ENCODE measurements at regions not wholly inside any gene's neighbourhood (a gene's known extent, or its start where the extent isn't known, plus 50 kb on each side); places are given as distances from the start of the nearest gene placed in this dataset.

DNA sequence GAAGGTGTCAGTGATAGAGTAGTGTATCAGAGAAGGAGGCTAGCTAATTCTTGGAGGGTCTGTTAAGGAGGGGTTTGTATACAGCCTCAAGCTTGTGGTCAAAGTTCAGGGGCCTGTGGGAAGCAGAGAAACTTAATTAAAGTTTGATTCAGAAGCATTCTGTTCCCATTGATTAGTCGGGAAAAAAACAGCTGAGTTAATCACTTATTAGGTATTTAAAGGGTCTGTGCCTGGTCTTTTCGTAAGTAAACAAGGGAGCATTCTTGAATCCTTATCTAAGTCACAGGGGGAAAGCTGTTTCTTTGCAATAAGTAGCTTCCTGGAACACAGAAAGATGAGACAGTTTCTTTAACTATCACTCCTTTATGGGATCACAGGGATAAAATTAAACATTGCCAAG lies 492.1 kb downstream of the PCDH10 start:
- H3K4me3 ChIP-seq: no peak overlapping the region
- H3K27ac ChIP-seq: no peak overlapping the region
- no peaks in the 10 kb centered on the region for H3K9me3 ChIP-seq
- no peaks in the 10 kb centered on the region for H3K4me1 ChIP-seq
- H3K36me3 ChIP-seq: no peaks in the 10 kb centered on the region
- TF ChIP-seq, protein P1, sequence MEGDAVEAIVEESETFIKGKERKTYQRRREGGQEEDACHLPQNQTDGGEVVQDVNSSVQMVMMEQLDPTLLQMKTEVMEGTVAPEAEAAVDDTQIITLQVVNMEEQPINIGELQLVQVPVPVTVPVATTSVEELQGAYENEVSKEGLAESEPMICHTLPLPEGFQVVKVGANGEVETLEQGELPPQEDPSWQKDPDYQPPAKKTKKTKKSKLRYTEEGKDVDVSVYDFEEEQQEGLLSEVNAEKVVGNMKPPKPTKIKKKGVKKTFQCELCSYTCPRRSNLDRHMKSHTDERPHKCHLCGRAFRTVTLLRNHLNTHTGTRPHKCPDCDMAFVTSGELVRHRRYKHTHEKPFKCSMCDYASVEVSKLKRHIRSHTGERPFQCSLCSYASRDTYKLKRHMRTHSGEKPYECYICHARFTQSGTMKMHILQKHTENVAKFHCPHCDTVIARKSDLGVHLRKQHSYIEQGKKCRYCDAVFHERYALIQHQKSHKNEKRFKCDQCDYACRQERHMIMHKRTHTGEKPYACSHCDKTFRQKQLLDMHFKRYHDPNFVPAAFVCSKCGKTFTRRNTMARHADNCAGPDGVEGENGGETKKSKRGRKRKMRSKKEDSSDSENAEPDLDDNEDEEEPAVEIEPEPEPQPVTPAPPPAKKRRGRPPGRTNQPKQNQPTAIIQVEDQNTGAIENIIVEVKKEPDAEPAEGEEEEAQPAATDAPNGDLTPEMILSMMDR (IDR thresholded peaks at IDR 0.05): no peak
- TF ChIP-seq POLR2AphosphoS5 (IDR thresholded peaks at IDR 0.05): no peak
- no peak for TF ChIP-seq POLR2A (IDR thresholded peaks at IDR 0.05)
- H3K27me3 ChIP-seq: no peaks in the 10 kb centered on the region
- DNase-seq (ENCODE audit: low spot score in 2 of 2): no peak
- intact Hi-C loops (cut with DNase I; ENCODE audit: low total_unique reads): no loop called here

DNA sequence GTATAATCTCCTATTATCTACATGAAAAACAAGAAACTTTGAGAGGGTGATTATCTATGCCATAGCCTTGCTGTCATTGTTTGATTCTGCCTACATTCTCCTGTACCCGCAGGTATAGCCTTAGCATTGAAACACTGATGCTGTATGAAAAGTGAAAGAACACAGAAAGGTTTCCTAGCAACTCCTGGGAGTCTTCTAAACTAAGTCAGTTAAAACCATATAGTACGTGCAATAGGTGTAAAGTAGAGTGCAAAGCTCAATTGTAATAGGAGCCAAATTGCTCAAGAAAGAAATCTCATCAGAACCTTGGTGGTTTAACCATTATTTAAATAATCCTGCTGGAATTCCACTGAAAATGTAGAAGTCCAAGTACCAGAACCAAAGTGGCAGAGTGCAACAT lies 489.7 kb downstream of the PCDH10 start:
- Histone ChIP-seq H3K36me3 (no peaks in the 10 kb centered on the region), H3K27me3 (no peaks in the 10 kb centered on the region), H3K4me3 (no peak overlapping the region), H3K27ac (no peak overlapping the region), H3K4me1 (no peaks in the 10 kb centered on the region), H3K9me3 (no peaks in the 10 kb centered on the region)
- TF ChIP-seq, protein P1 (IDR thresholded peaks at IDR 0.05): no peak
- TF ChIP-seq POLR2AphosphoS5 (IDR thresholded peaks at IDR 0.05) (no peak), POLR2A (IDR thresholded peaks at IDR 0.05) (no peak)
- no peak for DNase-seq (ENCODE audit: low spot score in 2 of 2)
- intact Hi-C loops (cut with DNase I; ENCODE audit: low total_unique reads): no loop called here

DNA sequence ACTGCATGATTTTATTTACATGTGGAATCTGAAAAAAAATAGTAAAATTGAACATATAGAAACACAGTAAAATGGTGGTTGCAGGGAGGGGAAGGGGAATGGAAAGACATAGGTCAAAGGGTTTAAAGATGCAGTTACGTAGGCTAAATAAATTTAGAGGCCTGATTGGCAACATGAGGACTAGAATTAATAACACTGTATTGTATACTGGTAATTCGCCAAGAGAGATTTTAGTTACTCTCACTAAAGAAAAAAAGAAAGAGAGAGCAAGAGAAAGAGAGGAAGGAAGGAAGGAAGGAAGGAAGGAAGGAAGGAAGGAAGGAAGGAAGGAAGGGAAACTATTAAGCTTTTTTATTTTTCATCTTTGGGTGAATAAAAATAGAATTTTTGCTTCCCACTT lies 488.1 kb downstream of the PCDH10 start:
- H3K4me1 ChIP-seq: no peaks in the 10 kb centered on the region
- DNase-seq (ENCODE audit: low spot score in 2 of 2): no peak
- TF ChIP-seq POLR2AphosphoS5 (IDR thresholded peaks at IDR 0.05) (no peak), POLR2A (IDR thresholded peaks at IDR 0.05) (no peak)
- TF ChIP-seq, protein P1 (IDR thresholded peaks at IDR 0.05): no peak
- no peaks in the 10 kb centered on the region for H3K9me3 ChIP-seq
- intact Hi-C loops (cut with DNase I; ENCODE audit: low total_unique reads): no loop called here
- H3K27ac ChIP-seq: no peak overlapping the region
- H3K36me3 ChIP-seq: no peaks in the 10 kb centered on the region
- no peak overlapping the region for H3K4me3 ChIP-seq
- H3K27me3 ChIP-seq: no peaks in the 10 kb centered on the region

DNA sequence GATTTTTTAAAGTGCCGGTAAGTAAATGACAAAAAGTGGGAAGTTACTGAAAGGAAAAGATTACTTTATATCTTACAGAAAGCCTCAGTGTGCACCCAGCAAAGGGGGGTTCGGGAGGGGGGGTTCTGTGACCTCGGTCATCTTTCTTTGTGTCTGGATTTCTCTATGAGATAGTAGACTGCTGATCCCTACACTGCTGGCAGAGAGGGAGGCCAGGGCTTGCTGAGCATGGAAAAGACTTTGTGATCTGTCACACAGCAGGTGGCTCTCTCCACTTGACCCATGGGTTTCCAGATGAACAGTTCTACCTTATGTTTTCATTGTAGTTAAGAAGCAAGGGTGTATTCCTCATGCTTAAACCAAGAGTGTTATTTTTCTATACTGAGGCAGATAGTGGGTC lies 475.6 kb downstream of the PCDH10 start:
- intact Hi-C loops (cut with DNase I; ENCODE audit: low total_unique reads): no loop called here
- Histone ChIP-seq H3K4me3 (no peak overlapping the region), H3K36me3 (no peaks in the 10 kb centered on the region), H3K4me1 (no peaks in the 10 kb centered on the region), H3K27ac (no peak overlapping the region), H3K9me3 (no peaks in the 10 kb centered on the region), H3K27me3 (no peaks in the 10 kb centered on the region)
- no peak for TF ChIP-seq POLR2AphosphoS5 (IDR thresholded peaks at IDR 0.05)
- no peak for TF ChIP-seq POLR2A (IDR thresholded peaks at IDR 0.05)
- TF ChIP-seq, protein P1 (IDR thresholded peaks at IDR 0.05): no peak
- no peak for DNase-seq (ENCODE audit: low spot score in 2 of 2)

DNA sequence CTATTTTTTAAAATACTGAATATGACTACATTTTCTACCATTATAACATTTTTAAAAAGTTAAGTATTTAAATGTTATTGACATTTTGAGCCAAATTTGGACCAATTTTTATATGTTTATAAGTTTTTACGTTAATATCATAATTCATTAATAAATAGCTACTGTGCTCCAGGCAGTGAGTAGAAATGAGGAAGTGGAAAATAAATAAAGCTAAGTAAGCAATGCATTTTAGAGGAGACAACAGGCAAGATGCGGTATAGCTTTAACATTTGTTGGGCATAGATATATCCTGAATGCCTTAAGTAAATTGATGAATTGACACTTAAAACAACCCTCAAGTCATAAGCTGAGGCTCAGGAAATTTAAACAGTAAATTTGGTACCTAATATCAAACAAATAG lies 474.8 kb downstream of the PCDH10 start:
- H3K9me3 ChIP-seq: no peaks in the 10 kb centered on the region
- TF ChIP-seq, protein P1 (IDR thresholded peaks at IDR 0.05): no peak
- no peak for TF ChIP-seq POLR2A (IDR thresholded peaks at IDR 0.05)
- TF ChIP-seq POLR2AphosphoS5 (IDR thresholded peaks at IDR 0.05): no peak
- no peaks in the 10 kb centered on the region for H3K4me1 ChIP-seq
- no peaks in the 10 kb centered on the region for H3K27me3 ChIP-seq
- DNase-seq (ENCODE audit: low spot score in 2 of 2): no peak
- H3K4me3 ChIP-seq: no peak overlapping the region
- H3K27ac ChIP-seq: no peak overlapping the region
- intact Hi-C loops (cut with DNase I; ENCODE audit: low total_unique reads): no loop called here
- H3K36me3 ChIP-seq: no peaks in the 10 kb centered on the region

Data from breast epithelium (tissue), 4 donors.